Tibial nerve (tissue), 4 donors: ENCODE measurements at regions not wholly inside any gene's neighbourhood (a gene's known extent, or its start where the extent isn't known, plus 50 kb on each side); places are given as distances from the start of the nearest gene placed in this dataset.

ENCODE experiments used
- DNase-seq, 2 donors: peaks; one replicate each; pipeline ENCODE4 v3.0.0-alpha.2; 2019; ENCODE audit warnings: low spot score in 2 of 2
- H3K27ac ChIP-seq, 4 donors: fragments of 200-600 bp; sonication (generic) in 3 of 4; one replicate each; pipeline ENCODE4 v1.5.1; 2017 to 2019; ENCODE audit warnings: mild to moderate bottlenecking in 1 of 4
- H3K27me3 ChIP-seq, 2 donors: fragments of 200-600 bp; sonication (generic) in 1 of 2; one replicate each; pipeline versions ENCODE4 v1.5.1 to v1.6.0; 2017 to 2019
- H3K36me3 ChIP-seq, 3 donors: fragments of 200-600 bp; sonication (generic); one replicate each; pipeline ENCODE4 v1.5.1; 2018 to 2019
- H3K4me1 ChIP-seq, 4 donors: fragments of 200-600 bp; sonication (generic) in 3 of 4; one replicate each; pipeline ENCODE4 v1.5.1; 2017 to 2019
- H3K4me3 ChIP-seq, 4 donors: fragments of 200-600 bp; sonication (generic) in 3 of 4; one replicate each; pipeline ENCODE4 v1.5.1; 2017 to 2019; ENCODE audit warnings: mild to moderate bottlenecking in 1 of 4, moderate library complexity in 1 of 4
- H3K9me3 ChIP-seq, 4 donors: fragments of 200-600 bp; sonication (generic) in 3 of 4; one replicate each; pipeline ENCODE4 v1.5.1; 2017 to 2019
- EP300 ChIP-seq, 2 donors: sonication (generic); formaldehyde crosslinking; IDR thresholded peaks; one replicate each; pipeline ENCODE4 v1.6.1; 2017; ENCODE audit warnings: antibody characterized with exemption in 2 of 2, mild to moderate bottlenecking in 1 of 2
- POLR2A ChIP-seq, 2 donors: fragments of 450-650 bp; IDR thresholded peaks; one replicate each; pipeline ENCODE4 v1.6.1; 2017; ENCODE audit warnings: antibody characterized with exemption in 2 of 2, mild to moderate bottlenecking in 2 of 2, moderate library complexity in 2 of 2
- WGBS, 2 donors: methylation state at CpG; one replicate each; pipeline ENCODE4 v1.1.5; 2018; 5-methylcytosine and 5-hydroxymethylcytosine counted together
- TF ChIP-seq, protein P1 (sequence below), 5 experiments: fragments of 200-600 bp in 3 of 5; fragments of 450-650 bp in 2 of 5; sonication (generic) in 3 of 5; IDR thresholded peaks; one replicate each; pipeline ENCODE4 v1.5.1; 2016 to 2019; ENCODE audit warnings: antibody characterized with exemption in 5 of 5, mild to moderate bottlenecking in 3 of 5, moderate library complexity in 2 of 5

DNA sequence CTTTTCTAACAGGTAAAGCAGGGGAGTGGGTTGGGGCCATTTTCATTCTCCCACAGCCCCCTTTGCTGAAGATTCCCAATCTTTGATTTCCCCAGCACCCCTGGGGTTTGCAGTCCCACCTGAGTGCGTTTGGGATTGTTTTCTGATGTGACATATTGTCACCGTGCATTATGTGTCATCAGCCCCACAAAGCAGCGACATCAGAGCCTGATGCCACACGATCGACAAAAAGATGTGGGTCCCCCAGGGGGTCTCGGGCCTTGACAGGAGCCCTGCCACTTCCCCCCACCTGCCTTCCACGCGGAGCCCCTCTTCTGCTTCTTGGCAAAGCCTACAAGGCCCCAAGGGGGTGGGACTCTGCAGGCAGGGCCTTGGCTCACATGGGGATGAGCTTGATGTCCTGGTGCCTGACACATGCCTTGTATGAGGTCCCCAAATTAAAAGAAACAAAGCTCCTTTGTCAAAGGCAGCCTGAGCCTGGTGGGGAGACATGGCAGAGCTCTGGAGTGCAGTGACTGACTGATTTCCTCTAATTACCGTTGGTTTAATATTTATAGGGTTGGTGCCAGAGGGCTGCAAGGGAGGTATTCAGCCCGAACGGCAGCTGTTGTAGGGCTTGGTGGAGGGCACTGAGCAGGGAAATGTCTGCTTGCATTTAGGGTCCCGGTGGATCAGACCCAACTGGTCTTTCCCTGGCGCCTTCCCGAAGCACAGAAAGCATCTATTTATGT is 149.2 kb downstream of the MIAT start:
- no peak for DNase-seq
- Histone ChIP-seq H3K4me1 (no peaks in the 10 kb centered on the region), H3K36me3 (peaks cover 0 to 4% (median 0%) of the 10 kb centered on the region in 3 donors), H3K4me3 (no peak overlapping the region), H3K9me3 (no peaks in the 10 kb centered on the region), H3K27me3 (peaks cover 0 to 4% of the 10 kb centered on the region in 2 donors), H3K27ac (no peak overlapping the region)
- TF ChIP-seq, protein P1, sequence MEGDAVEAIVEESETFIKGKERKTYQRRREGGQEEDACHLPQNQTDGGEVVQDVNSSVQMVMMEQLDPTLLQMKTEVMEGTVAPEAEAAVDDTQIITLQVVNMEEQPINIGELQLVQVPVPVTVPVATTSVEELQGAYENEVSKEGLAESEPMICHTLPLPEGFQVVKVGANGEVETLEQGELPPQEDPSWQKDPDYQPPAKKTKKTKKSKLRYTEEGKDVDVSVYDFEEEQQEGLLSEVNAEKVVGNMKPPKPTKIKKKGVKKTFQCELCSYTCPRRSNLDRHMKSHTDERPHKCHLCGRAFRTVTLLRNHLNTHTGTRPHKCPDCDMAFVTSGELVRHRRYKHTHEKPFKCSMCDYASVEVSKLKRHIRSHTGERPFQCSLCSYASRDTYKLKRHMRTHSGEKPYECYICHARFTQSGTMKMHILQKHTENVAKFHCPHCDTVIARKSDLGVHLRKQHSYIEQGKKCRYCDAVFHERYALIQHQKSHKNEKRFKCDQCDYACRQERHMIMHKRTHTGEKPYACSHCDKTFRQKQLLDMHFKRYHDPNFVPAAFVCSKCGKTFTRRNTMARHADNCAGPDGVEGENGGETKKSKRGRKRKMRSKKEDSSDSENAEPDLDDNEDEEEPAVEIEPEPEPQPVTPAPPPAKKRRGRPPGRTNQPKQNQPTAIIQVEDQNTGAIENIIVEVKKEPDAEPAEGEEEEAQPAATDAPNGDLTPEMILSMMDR (IDR thresholded peaks at IDR 0.05) = no peak
- TF ChIP-seq EP300 (IDR thresholded peaks at IDR 0.05) (no peak), POLR2A (IDR thresholded peaks at IDR 0.05) (no peak)
- 58 to 62% methylated on average over 14 of the region's 14 CpGs for WGBS, 2 donors

DNA sequence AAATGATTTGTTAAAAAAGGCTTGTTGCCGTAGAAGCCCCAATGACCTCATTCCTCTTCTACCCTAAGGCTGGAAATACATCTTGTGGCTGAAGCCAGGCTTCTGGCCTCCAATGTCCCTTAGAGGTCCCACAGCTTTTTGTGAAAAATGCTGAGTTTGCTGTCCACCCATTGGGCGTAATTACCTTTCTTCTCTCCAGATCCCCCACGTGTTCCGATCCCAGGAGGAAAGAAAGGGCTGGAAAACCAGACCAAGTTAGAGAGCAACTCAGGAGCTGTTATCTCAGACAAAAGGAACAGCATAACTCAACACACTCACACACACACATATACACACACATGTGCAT is 154.2 kb downstream of the MIAT start:
- peaks cover 0 to under 1% of the 10 kb centered on the region in 2 donors for H3K27me3 ChIP-seq
- no peak overlapping the region for H3K4me3 ChIP-seq
- H3K36me3 ChIP-seq = no peaks in the 10 kb centered on the region
- no peak for TF ChIP-seq EP300 (IDR thresholded peaks at IDR 0.05)
- no peak for TF ChIP-seq POLR2A (IDR thresholded peaks at IDR 0.05)
- TF ChIP-seq, protein P1 (IDR thresholded peaks at IDR 0.05) = no peak
- 79 to 81% methylated on average over 4 of the region's 4 CpGs for WGBS, 2 donors
- no peak for DNase-seq
- H3K9me3 ChIP-seq = no peaks in the 10 kb centered on the region
- no peaks in the 10 kb centered on the region for H3K4me1 ChIP-seq
- no peak overlapping the region for H3K27ac ChIP-seq

DNA sequence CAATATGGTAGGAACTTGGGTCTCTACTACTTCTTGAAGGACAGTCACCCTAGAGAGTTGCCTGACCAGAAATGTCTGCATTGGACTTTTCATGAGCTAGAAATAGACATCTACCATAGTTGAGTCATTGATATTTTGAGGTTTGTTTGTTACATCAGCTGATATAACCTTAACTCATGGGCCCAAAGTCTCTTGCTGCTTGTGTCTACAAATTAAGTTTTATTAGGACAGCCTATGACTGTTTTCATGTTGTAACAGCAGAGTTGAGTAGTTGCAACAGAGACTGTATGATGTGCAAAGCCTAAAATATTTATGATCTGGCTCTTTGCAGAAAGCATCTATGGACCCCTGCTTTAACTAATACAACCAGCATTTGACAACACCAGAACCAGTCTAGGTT is 155.3 kb downstream of the MIAT start:
- no peak for DNase-seq
- Histone ChIP-seq H3K9me3 (peaks cover 0 to 6% (median 1%) of the 10 kb centered on the region in 4 donors), H3K27ac (no peak overlapping the region), H3K4me3 (no peak overlapping the region), H3K4me1 (no peaks in the 10 kb centered on the region), H3K27me3 (no peaks in the 10 kb centered on the region), H3K36me3 (peaks cover 0 to 6% (median 0%) of the 10 kb centered on the region in 3 donors)
- TF ChIP-seq, protein P1 (IDR thresholded peaks at IDR 0.05) = no peak
- TF ChIP-seq EP300 (IDR thresholded peaks at IDR 0.05) (no peak), POLR2A (IDR thresholded peaks at IDR 0.05) (no peak)

DNA sequence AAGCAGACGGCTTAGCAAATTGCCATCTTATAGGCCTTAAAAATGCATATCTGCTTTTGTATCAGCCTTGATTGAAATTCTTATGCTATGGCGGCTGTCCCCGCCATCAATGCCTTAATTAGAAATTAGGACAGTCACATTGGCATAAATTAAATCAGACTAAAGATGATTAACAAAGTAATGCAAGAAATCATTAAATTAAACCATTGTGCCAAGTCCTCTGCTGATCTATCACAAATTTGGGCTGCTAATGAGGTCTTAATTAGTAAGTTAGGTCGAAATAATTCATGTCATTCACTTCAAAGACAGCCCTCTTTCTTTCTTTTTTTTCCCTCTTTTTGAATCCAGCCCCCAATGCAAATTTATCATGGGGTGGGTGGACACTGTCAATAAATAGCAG is 159.3 kb downstream of the MIAT start:
- DNase-seq = no peak
- no peaks in the 10 kb centered on the region for H3K4me1 ChIP-seq
- peaks cover 0 to 19% (median 3%) of the 10 kb centered on the region in 4 donors for H3K9me3 ChIP-seq
- peaks cover 0 to 15% (median 0%) of the 10 kb centered on the region in 3 donors for H3K36me3 ChIP-seq
- no peaks in the 10 kb centered on the region for H3K27me3 ChIP-seq
- TF ChIP-seq, protein P1 (IDR thresholded peaks at IDR 0.05) = no peak
- TF ChIP-seq EP300 (IDR thresholded peaks at IDR 0.05) (no peak), POLR2A (IDR thresholded peaks at IDR 0.05) (no peak)
- no peak overlapping the region for H3K27ac ChIP-seq
- H3K4me3 ChIP-seq = no peak overlapping the region
- 83 to 84% methylated on average over 4 of the region's 4 CpGs for WGBS, 2 donors

DNA sequence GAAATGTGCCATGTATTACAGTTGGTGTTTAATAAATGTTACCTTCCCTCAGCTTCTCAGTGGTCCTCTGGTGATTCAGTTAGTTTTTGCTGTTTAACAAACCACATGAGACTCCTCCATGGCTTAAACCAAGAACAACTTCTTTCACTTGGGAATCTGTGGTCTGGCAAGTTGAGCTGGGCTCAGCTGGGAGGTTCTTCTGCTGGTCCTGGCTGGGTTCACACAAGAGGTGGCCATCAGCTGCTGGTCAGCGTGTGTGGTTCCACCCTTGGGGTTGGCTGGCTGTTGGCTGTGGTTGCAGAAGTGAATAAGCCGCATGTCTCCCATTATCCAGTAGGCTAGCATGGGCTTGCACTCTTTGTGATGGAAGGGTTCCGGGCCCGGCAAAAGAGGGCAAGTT is 160.5 kb downstream of the MIAT start:
- H3K9me3 ChIP-seq = peaks cover 0 to 19% (median 3%) of the 10 kb centered on the region in 4 donors
- peaks cover 0 to 15% (median 0%) of the 10 kb centered on the region in 3 donors for H3K36me3 ChIP-seq
- no peaks in the 10 kb centered on the region for H3K27me3 ChIP-seq
- WGBS, 2 donors = 71 to 75% methylated on average over 4 of the region's 4 CpGs
- H3K27ac ChIP-seq = no peak overlapping the region
- TF ChIP-seq, protein P1 (IDR thresholded peaks at IDR 0.05) = no peak
- no peak for DNase-seq
- H3K4me3 ChIP-seq = no peak overlapping the region
- H3K4me1 ChIP-seq = no peaks in the 10 kb centered on the region
